Heart left ventricle (tissue), 16 donors: ENCODE measurements at regions not wholly inside any gene's neighbourhood (a gene's known extent, or its start where the extent isn't known, plus 50 kb on each side); places are given as distances from the start of the nearest gene placed in this dataset.

Experiments used
- ATAC-seq, 4 donors: fragments of 200-7000 bp; cut with Tn5 transposase; one replicate each; pipeline ENCODE4 v1.9.1; 2020 to 2022; ENCODE audit warnings: moderate library complexity in 4 of 4, mild to moderate bottlenecking in 3 of 4, moderate number of reproducible peaks in 1 of 4
- DNase-seq, 5 donors: peaks; one replicate each; pipeline ENCODE4 v3.0.0-alpha.2; 2020
- H3K27ac ChIP-seq, 12 donors: fragments of 200-600 bp; sonication (generic) in 4 of 12; one replicate each; pipeline versions ENCODE4 v1.5.0 to v1.8.0; 2016 to 2022; ENCODE audit warnings: mild to moderate bottlenecking in 2 of 12
- H3K27me3 ChIP-seq, 9 donors: fragments of 200-600 bp; sonication (generic) in 2 of 9; one replicate each; pipeline versions ENCODE4 v1.5.1 to v1.8.0; 2016 to 2022; ENCODE audit warnings: mild to moderate bottlenecking in 3 of 9
- H3K36me3 ChIP-seq, 9 donors: fragments of 200-600 bp; sonication (generic) in 2 of 9; one replicate each; pipeline versions ENCODE4 v1.5.0 to v1.8.0; 2018 to 2022; ENCODE audit warnings: mild to moderate bottlenecking in 2 of 9
- H3K4me1 ChIP-seq, 12 donors: fragments of 200-600 bp; sonication (generic) in 4 of 12; one replicate each; pipeline versions ENCODE4 v1.5.0 to v1.8.0; 2016 to 2022; ENCODE audit warnings: mild to moderate bottlenecking in 3 of 12
- H3K4me3 ChIP-seq, 12 donors: fragments of 200-600 bp; sonication (generic) in 4 of 12; one replicate each; pipeline versions ENCODE4 v1.5.0 to v1.8.0; 2017 to 2022; ENCODE audit warnings: mild to moderate bottlenecking in 9 of 12, moderate library complexity in 4 of 12
- H3K9me3 ChIP-seq, 12 donors: fragments of 200-600 bp; sonication (generic) in 4 of 12; one replicate each; pipeline versions ENCODE4 v1.5.0 to v1.8.0; 2016 to 2022; ENCODE audit warnings: mild to moderate bottlenecking in 1 of 12
- POLR2A ChIP-seq, 2 donors: fragments of 450-650 bp; IDR thresholded peaks; one replicate each; pipeline ENCODE4 v1.6.1; 2017; ENCODE audit warnings: antibody characterized with exemption in 2 of 2, mild to moderate bottlenecking in 2 of 2, moderate library complexity in 2 of 2
- WGBS, 4 donors: extraction: QIAGEN DNeasy Blood & Tissue Kit in 2 of 4; methylation state at CpG; one replicate each; pipeline versions ENCODE4 v1.1.5 to v1.1.7; 2013 to 2018; 5-methylcytosine and 5-hydroxymethylcytosine counted together
- intact Hi-C, 10 donors: fragments of 100-400 bp; cut with DNase I; formaldehyde crosslinking; loops; one replicate each; pipeline versions ENCODE4 v1.11.1 to v1.14.2; 2022
- TF ChIP-seq, protein P1 (sequence below), 12 donors: fragments of 200-600 bp; sonication (generic) in 4 of 12; IDR thresholded peaks; one replicate each; pipeline versions ENCODE4 v1.5.0 to v1.8.0; 2018 to 2022; ENCODE audit warnings: antibody characterized with exemption in 12 of 12, mild to moderate bottlenecking in 5 of 12
- donor health status: ischemic (EF 13 %, LVEDD 7.1; RV severe dilation, severe dysfunction).
- donor health status: healthy with polysubstance abuse.
- donor health status: DM: no; HTN: yes; CAD: no.
- donor health status: DM: no; HTN: no; CAD: no.
- donor health status: ischemic (EF 25% LVEDD 6.9; RV normal size, moderate dysfunction).
- donor health status: ischemic (EF 25% LVEDD 5.7; RV mildly dilated, moderate dysfunction).
- donor health status: healthy.
- donor health status: DM: yes; HTN: yes; CAD: no.
- donor health status: ischemic (EF 35%, LVEDD 5.7; RV mildly dilated, moderate dysfunction).
- donor health status: nonischemic (EF 11% LVEDD 7.7; RV severe dilation, severe dysfunction).
- donor health status: DM: yes; HTN: yes; CAD: no.
- donor health status: PGD.
- donor health status: ischemic (EF 29% LVEDD 5.4; RV normal size, mild dysfunction).
- donor health status: nonischemic (EF 23%, LVEDD 6.1; RV moderate dilation, normal function).

DNA sequence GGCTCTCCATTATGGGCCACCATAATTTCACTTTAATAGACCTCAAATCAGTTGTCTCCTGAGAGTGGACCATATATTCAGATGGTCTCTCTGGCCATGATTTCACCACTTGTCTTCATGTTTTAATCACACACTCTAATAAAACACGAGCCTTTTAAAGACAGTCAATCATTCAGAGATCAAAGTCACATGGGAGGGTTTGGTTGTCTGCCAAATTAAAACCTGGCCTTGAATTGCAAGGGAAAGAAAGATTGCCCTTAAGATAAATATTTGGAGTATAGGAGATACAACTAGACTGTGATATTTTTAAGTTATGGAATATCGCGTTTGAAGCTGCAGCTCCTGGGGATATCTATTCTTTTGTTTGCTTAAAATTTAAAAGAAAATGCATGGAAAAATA is 377.8 kb upstream of the DDX18 start:
- DNase-seq (no peak), ATAC-seq (no peak)
- WGBS, 4 donors: 70 to 82% (median 79%) methylated on average over 3 of the region's 3 CpGs
- intact Hi-C loops: no loop called here
- no peaks in the 10 kb centered on the region for H3K36me3 ChIP-seq
- TF ChIP-seq POLR2A (IDR thresholded peaks at IDR 0.05): no peak
- TF ChIP-seq, protein P1, sequence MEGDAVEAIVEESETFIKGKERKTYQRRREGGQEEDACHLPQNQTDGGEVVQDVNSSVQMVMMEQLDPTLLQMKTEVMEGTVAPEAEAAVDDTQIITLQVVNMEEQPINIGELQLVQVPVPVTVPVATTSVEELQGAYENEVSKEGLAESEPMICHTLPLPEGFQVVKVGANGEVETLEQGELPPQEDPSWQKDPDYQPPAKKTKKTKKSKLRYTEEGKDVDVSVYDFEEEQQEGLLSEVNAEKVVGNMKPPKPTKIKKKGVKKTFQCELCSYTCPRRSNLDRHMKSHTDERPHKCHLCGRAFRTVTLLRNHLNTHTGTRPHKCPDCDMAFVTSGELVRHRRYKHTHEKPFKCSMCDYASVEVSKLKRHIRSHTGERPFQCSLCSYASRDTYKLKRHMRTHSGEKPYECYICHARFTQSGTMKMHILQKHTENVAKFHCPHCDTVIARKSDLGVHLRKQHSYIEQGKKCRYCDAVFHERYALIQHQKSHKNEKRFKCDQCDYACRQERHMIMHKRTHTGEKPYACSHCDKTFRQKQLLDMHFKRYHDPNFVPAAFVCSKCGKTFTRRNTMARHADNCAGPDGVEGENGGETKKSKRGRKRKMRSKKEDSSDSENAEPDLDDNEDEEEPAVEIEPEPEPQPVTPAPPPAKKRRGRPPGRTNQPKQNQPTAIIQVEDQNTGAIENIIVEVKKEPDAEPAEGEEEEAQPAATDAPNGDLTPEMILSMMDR (IDR thresholded peaks at IDR 0.05): no peak
- H3K27me3 ChIP-seq: no peaks in the 10 kb centered on the region
- H3K27ac ChIP-seq: no peak overlapping the region
- no peak overlapping the region for H3K4me3 ChIP-seq
- no peaks in the 10 kb centered on the region for H3K9me3 ChIP-seq
- H3K4me1 ChIP-seq: no peaks in the 10 kb centered on the region

DNA sequence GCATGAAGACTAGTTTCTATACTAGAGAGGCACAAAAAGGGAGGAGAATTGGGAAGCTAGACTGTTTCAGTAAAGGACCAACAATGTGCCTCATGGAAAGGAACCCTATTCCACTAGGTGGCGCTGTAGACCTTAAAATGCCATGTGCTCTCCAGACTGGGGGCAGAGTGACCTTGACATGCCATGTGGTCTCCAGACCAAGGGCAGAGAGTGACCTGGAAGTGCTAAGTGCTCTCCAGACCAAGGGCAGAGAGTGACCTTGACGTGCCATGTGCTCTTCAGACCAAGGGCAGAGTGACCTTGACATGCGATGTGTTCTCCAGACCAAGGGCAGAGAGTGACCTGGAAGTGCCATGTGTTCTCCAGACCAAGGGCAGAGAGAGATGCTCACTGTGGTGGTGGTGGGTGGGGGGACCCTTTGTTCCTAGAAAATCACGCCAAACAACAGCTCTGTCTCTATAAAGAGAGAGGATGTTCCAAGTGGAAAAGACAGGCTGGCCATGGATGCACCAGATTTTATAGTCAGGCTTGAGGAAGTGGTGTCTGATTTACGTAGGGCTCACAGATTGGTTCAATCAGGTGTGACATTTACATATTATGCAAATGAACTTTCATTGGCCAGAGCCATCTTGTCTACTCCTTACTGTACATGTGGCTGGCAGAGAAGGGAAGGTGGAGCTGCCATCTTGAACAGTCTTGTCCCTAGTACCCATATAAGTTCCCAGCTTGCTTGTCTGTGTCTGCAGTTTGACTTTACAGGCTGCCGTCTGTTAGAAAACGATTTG is 344.0 kb upstream of the DDX18 start:
- Histone ChIP-seq H3K27ac (no peak overlapping the region), H3K9me3 (no peaks in the 10 kb centered on the region), H3K4me1 (no peaks in the 10 kb centered on the region), H3K4me3 (no peak overlapping the region), H3K27me3 (no peaks in the 10 kb centered on the region), H3K36me3 (no peaks in the 10 kb centered on the region)
- DNase-seq: peak in 1 of 5 donors; percentile 20
- intact Hi-C loops: loop anchor here in 8 of 10 donors (2.0 to 5.0 kb wide), 4 partner anchors 67 to 317 kb away; no protein-coding TSS in a partner anchor
- WGBS, 4 donors: 66 to 70% (median 68%) methylated on average over 7 of the region's 7 CpGs
- ATAC-seq: peak in 1 of 4 donors; percentile 24
- TF ChIP-seq, protein P1 (IDR thresholded peaks at IDR 0.05): peak; percentile 24 to 63 (median 44)
- no peak for TF ChIP-seq POLR2A (IDR thresholded peaks at IDR 0.05)

DNA sequence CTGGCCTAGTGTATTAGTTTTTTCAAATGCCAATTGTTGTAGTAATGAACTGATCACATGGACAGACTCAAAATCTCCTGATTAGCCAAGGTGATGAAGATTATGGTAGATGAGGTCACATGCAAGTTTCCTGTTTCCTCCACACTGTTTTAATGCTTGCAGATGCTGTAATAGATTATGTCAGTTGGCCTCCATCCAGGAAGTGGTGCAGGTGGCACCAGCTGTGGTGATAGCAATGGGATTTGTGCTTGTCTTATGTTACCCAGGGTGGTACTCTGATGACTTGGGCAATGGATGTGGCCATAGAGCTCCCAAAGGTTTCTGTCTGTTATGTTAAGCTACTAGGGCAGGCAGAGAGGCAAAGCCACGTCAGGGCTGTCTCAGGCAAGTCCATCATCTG is 332.9 kb upstream of the DDX18 start:
- H3K9me3 ChIP-seq: peaks cover 0 to 34% (median 16%) of the 10 kb centered on the region in 12 donors
- intact Hi-C loops: no loop called here
- H3K27me3 ChIP-seq: no peaks in the 10 kb centered on the region
- ATAC-seq: no peak
- TF ChIP-seq, protein P1 (IDR thresholded peaks at IDR 0.05): no peak
- TF ChIP-seq POLR2A (IDR thresholded peaks at IDR 0.05): no peak
- H3K4me3 ChIP-seq: no peak overlapping the region
- no peak overlapping the region for H3K27ac ChIP-seq
- no peaks in the 10 kb centered on the region for H3K4me1 ChIP-seq
- DNase-seq: no peak
- WGBS, 4 donors: 13 to 46% (median 40%) methylated on average over 1 of the region's 1 CpG
- no peaks in the 10 kb centered on the region for H3K36me3 ChIP-seq

DNA sequence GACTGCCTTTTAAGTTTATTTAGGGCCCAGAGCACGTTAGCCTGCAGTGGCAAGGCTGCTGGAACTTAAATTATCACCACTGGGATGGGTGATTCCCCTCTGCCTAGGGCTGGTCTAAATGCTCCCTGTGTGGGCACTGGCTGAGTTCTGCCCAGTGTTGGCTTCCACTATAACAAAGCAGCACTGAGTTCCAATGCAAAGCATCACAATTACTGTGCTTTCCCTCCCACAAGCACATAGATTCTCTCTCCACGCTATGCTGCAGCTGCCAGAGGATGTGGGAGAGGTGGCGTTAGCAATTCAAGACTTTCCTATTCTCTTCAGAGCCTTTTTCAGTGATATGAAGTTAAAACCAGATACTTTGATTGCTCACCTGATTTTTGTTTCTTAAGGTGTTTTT is 328.9 kb upstream of the DDX18 start:
- H3K36me3 ChIP-seq: no peaks in the 10 kb centered on the region
- ATAC-seq (no peak), DNase-seq (no peak)
- intact Hi-C loops: no loop called here
- 36 to 56% (median 51%) methylated on average over 3 of the region's 3 CpGs for WGBS, 4 donors
- no peak overlapping the region for H3K27ac ChIP-seq
- peaks cover 0 to under 1% (median 0%) of the 10 kb centered on the region in 12 donors for H3K9me3 ChIP-seq
- no peak for TF ChIP-seq POLR2A (IDR thresholded peaks at IDR 0.05)
- TF ChIP-seq, protein P1 (IDR thresholded peaks at IDR 0.05): no peak
- H3K4me3 ChIP-seq: no peak overlapping the region
- H3K27me3 ChIP-seq: no peaks in the 10 kb centered on the region
- H3K4me1 ChIP-seq: no peaks in the 10 kb centered on the region
